Right hindlimb (tissue), 1 donor: ENCODE measurements at regions not wholly inside any gene's neighbourhood (a gene's known extent, or its start where the extent isn't known, plus 50 kb on each side); places are given as distances from the start of the nearest gene placed in this dataset.

Experiments
- DNase-seq: peaks from one replicate; pipeline ENCODE4 v3.0.0-alpha.2; 2018

- no peak for DNase-seq
Measured at GRCh38 chr7:98463837-98464557, 63.1 kb upstream of the BAIAP2L1 start.

GRCh38 chr7:98462911-98463633, 62.2 kb upstream of the BAIAP2L1 start:
- no peak for DNase-seq

GRCh38 chr7:98460902-98461301, 60.0 kb upstream of the BAIAP2L1 start:
- no peak for DNase-seq

- DNase-seq = no peak
Measured at GRCh38 chr7:98459529-98459928, 58.6 kb upstream of the BAIAP2L1 start.

- DNase-seq = no peak
Measured at GRCh38 chr7:98458090-98458875, 57.4 kb upstream of the BAIAP2L1 start.

- DNase-seq = peak; percentile 35
Measured at GRCh38 chr7:98456866-98457265, 56.0 kb upstream of the BAIAP2L1 start.

- DNase-seq = no peak
Measured at GRCh38 chr7:98452791-98453190, 51.9 kb upstream of the BAIAP2L1 start.
